GM12878 (cell line): ENCODE measurements at regions not wholly inside any gene's neighbourhood (a gene's known extent, or its start where the extent isn't known, plus 50 kb on each side); places are given as distances from the start of the nearest gene placed in this dataset.

Experiments
- ATAC-seq: fragments of 200-7000 bp; cut with Tn5 transposase; 3 replicates; pipeline ENCODE4 v1.9.1; 2020; ENCODE audit warnings: mild to moderate bottlenecking, moderate library complexity
- BruUV-seq: library from RNA; stranded (reverse); fragments of 400-500 nt; replicated peaks from 2 replicates; lab custom pipeline; 2021; lab: Mats Ljungman, UMichigan
- CTCF ChIA-PET: fragments of 300-600 bp; sonication (Branson Sonifier 250); formaldehyde crosslinking; extraction: SDS; loops from one replicate; lab custom pipeline; 2021; ENCODE audit warnings: inconsistent platforms; lab: Yijun Ruan, JAX
- POLR2A ChIA-PET: fragments of 350-600 bp; formaldehyde crosslinking; extraction: SDS; loops from one replicate; lab custom pipeline; 2021; ENCODE audit warnings: inconsistent platforms; lab: Charles Lee
- RAD21 ChIA-PET: fragments of 300-600 bp; sonication (Branson Sonifier 250); formaldehyde crosslinking; loops from one replicate; lab custom pipeline; 2023; ENCODE audit warnings: antibody characterized with exemption; ENCODE audit not compliant: unreplicated experiment; lab: Charles Lee
- SMC1A ChIA-PET: fragments of 300-600 bp; sonication (Branson Sonifier 250); formaldehyde crosslinking; loops from one replicate; lab custom pipeline; 2023; ENCODE audit not compliant: unreplicated experiment, uncharacterized antibody; lab: Charles Lee
- DNase-seq: peaks from one replicate; pipeline ENCODE4 v3.0.0-alpha.2; 2011; ENCODE audit warnings: low read depth, low spot score
- FAIRE-seq: peaks from 3 replicates; lab custom pipeline; 2011; peaks lifted over from hg19 to GRCh38; lab: Jason Lieb, UNC
- H2AFZ ChIP-seq: 2 replicates; pipeline ENCODE4 v1.6.0; 2011; ENCODE audit warnings: low read depth, low read length, control low read depth; ENCODE audit not compliant: control insufficient read depth
- H3K27ac ChIP-seq: 2 replicates; pipeline ENCODE4 v1.5.1; 2011; ENCODE audit warnings: control low read depth; ENCODE audit not compliant: control insufficient read depth, insufficient read depth
- H3K27me3 ChIP-seq, 2 experiments: replicated peaks in 1 of 2; 2 replicates each; pipeline versions ENCODE4 v1.6.0 to v1.6.1; 2011; ENCODE audit warnings: low read length in 1 of 2; ENCODE audit not compliant: control insufficient read depth in 2 of 2, insufficient read depth in 2 of 2
- H3K36me3 ChIP-seq, 2 experiments: 2 replicates each; pipeline ENCODE4 v1.5.1; 2011; ENCODE audit warnings: low read length in 1 of 2; ENCODE audit not compliant: control insufficient read depth in 2 of 2, insufficient read depth in 2 of 2
- H3K4me1 ChIP-seq: 2 replicates; pipeline ENCODE4 v1.6.1; 2011; ENCODE audit warnings: mild to moderate bottlenecking, low read length, moderate library complexity, mixed read lengths; ENCODE audit not compliant: control insufficient read depth, insufficient read depth
- H3K4me2 ChIP-seq: 2 replicates; pipeline ENCODE4 v1.6.0; 2011; ENCODE audit warnings: control low read depth; ENCODE audit not compliant: control insufficient read depth, insufficient read depth
- H3K4me3 ChIP-seq: fragments of 200-600 bp; sonication (generic); 2 replicates; pipeline ENCODE4 v1.5.1; 2016
- H3K79me2 ChIP-seq: 2 replicates; pipeline ENCODE4 v1.6.0; 2011; ENCODE audit warnings: low read length; ENCODE audit not compliant: control insufficient read depth, insufficient read depth
- H3K9ac ChIP-seq: 2 replicates; pipeline ENCODE4 v1.8.0; 2011; ENCODE audit warnings: low read length, control low read depth, mixed read lengths; ENCODE audit not compliant: control insufficient read depth, insufficient read depth
- H3K9me3 ChIP-seq: replicated peaks from 3 replicates; pipeline ENCODE4 v1.5.1; 2011; ENCODE audit warnings: mild to moderate bottlenecking, low read length; ENCODE audit not compliant: control insufficient read depth, insufficient read depth
- H4K20me1 ChIP-seq: 2 replicates; pipeline ENCODE4 v1.6.0; 2011; ENCODE audit not compliant: control insufficient read depth, insufficient read depth
- FOXK2 ChIP-seq: fragments of 450-650 bp; IDR thresholded peaks from 2 replicates; pipeline ENCODE4 v1.6.1; 2017; ENCODE audit warnings: mild to moderate bottlenecking, moderate library complexity
- MEF2B ChIP-seq: fragments of 450-650 bp; IDR thresholded peaks from 2 replicates; pipeline ENCODE4 v1.6.1; 2018; ENCODE audit warnings: mild to moderate bottlenecking, moderate library complexity; ENCODE audit not compliant: partially characterized antibody, poor library complexity, severe bottlenecking
- PAX8 ChIP-seq: fragments of 450-650 bp; IDR thresholded peaks from 2 replicates; pipeline ENCODE4 v1.6.1; 2017; ENCODE audit warnings: mild to moderate bottlenecking, moderate library complexity
- RAD51 ChIP-seq: fragments of 450-650 bp; IDR thresholded peaks from 2 replicates; pipeline ENCODE4 v1.6.1; 2016; ENCODE audit warnings: moderate library complexity, mild to moderate bottlenecking, inconsistent platforms
- RFX5 ChIP-seq: IDR thresholded peaks from 2 replicates; pipeline ENCODE4 v1.6.1; 2011; ENCODE audit warnings: low read depth, low read length, improper control_type of control experiment
- SMAD5 ChIP-seq: IDR thresholded peaks from 2 replicates; pipeline ENCODE4 v1.6.1; 2016; ENCODE audit warnings: antibody characterized with exemption, low read depth
- TCF3 ChIP-seq: IDR thresholded peaks from 2 replicates; pipeline ENCODE4 v1.6.1; 2012; ENCODE audit warnings: low read depth, mild to moderate bottlenecking, low read length, borderline replicate concordance; ENCODE audit not compliant: insufficient read depth
- WGBS: methylation state at CpG from one replicate; pipeline ENCODE4 v1.1.6; 2016; ENCODE audit warnings: low lambda C conversion rate; ENCODE audit not compliant: insufficient replicate concordance, insufficient coverage; ENCODE audit errors: missing lambda C conversion rate; 5-methylcytosine and 5-hydroxymethylcytosine counted together
- in situ Hi-C: fragments of 300-500 bp; cut with MboI; formaldehyde crosslinking; loops from 9 replicates; pipeline ENCODE4 v1.14.3; 2018; ENCODE audit warnings: mixed read lengths
- intact Hi-C: fragments of 100-400 bp; cut with micrococcal nuclease; formaldehyde crosslinking; loops from one replicate; pipeline ENCODE4 v1.14.2; 2022; ENCODE audit not compliant: unreplicated experiment
- TF ChIP-seq, protein P1 (sequence below): fragments of 450-650 bp; formaldehyde crosslinking; IDR thresholded peaks from 2 replicates; pipeline ENCODE4 v1.5.0; 2022; ENCODE audit warnings: mild to moderate bottlenecking, missing genetic modification characterization

DNA sequence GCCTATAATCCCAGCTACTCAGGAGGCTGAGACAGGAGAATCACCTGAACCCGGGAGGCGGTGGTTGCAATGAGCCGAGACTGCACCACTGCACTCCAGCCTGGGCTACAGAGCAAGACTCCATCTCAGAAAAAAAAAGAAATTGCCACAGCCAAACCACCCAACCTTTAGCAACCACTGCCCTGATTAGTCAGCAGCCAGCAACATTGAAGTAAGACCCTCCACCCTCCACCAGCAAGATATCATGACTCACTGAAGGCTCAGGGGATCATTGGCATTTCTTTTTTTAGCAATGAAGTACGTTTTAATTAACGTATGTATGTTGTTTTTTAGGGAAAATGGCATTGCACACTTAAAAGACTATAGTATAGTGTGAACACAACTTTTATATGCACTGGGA lies 349.1 kb upstream of the ACVR2A start:
- Histone ChIP-seq H3K79me2 (no peaks in the 10 kb centered on the region), H3K4me2 (no peak overlapping the region), H3K36me3 (no peaks in the 10 kb centered on the region), H2AFZ (no peak overlapping the region)
- no peak for DNase-seq
- TF ChIP-seq SMAD5, result no peak
- TF ChIP-seq FOXK2, result no peak
- TF ChIP-seq RAD51, result no peak
- TF ChIP-seq, protein P1, sequence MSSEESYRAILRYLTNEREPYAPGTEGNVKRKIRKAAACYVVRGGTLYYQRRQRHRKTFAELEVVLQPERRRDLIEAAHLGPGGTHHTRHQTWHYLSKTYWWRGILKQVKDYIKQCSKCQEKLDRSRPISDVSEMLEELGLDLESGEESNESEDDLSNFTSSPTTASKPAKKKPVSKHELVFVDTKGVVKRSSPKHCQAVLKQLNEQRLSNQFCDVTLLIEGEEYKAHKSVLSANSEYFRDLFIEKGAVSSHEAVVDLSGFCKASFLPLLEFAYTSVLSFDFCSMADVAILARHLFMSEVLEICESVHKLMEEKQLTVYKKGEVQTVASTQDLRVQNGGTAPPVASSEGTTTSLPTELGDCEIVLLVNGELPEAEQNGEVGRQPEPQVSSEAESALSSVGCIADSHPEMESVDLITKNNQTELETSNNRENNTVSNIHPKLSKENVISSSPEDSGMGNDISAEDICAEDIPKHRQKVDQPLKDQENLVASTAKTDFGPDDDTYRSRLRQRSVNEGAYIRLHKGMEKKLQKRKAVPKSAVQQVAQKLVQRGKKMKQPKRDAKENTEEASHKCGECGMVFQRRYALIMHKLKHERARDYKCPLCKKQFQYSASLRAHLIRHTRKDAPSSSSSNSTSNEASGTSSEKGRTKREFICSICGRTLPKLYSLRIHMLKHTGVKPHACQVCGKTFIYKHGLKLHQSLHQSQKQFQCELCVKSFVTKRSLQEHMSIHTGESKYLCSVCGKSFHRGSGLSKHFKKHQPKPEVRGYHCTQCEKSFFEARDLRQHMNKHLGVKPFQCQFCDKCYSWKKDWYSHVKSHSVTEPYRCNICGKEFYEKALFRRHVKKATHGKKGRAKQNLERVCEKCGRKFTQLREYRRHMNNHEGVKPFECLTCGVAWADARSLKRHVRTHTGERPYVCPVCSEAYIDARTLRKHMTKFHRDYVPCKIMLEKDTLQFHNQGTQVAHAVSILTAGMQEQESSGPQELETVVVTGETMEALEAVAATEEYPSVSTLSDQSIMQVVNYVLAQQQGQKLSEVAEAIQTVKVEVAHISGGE (CRISPR knock-in tag), result no peak
- no peak for TF ChIP-seq MEF2B
- no peak for TF ChIP-seq PAX8
- no peak for TF ChIP-seq RFX5
- no peak for TF ChIP-seq TCF3
- TF ChIP-seq, all 136 proteins: peak for 0
- intact Hi-C loops (no loop called here), in situ Hi-C loops (no loop called here)
- Histone ChIP-seq H3K9ac (no peak overlapping the region), H4K20me1 (no peaks in the 10 kb centered on the region), H3K4me1 (no peaks in the 10 kb centered on the region), H3K9me3 (no peaks in the 10 kb centered on the region; the same call in 2 of the 3 replicates), H3K27ac (no peak overlapping the region), H3K27me3 (no peaks in the 10 kb centered on the region; a peak in 1 of 4 replicates), H3K4me3 (no peak overlapping the region)
- ChIA-PET CTCF (no interaction called here), SMC1A (no interaction called here), RAD21 (no interaction called here), POLR2A (no interaction called here)
- no peak for FAIRE-seq
- BruUV-seq, result no TSS peak
- ATAC-seq, result no peak
- 48% methylated on average over 5 of the region's 5 CpGs for WGBS
